OCI-LY3 (cell line): ENCODE measurements at regions not wholly inside any gene's neighbourhood (a gene's known extent, or its start where the extent isn't known, plus 50 kb on each side); places are given as distances from the start of the nearest gene placed in this dataset.

Experiments
- CTCF ChIP-seq: fragments of 200-600, 300-600 bp; sonication (generic); IDR thresholded peaks from 2 replicates; pipeline ENCODE4 v1.5.1; 2014; ENCODE audit warnings: antibody characterized with exemption, low read length, low read depth
- EZH2phosphoT487 ChIP-seq: fragments of 200-600 bp; shearing (Covaris generic); IDR thresholded peaks from 2 replicates; pipeline ENCODE4 v1.6.1; 2018; ENCODE audit warnings: antibody characterized with exemption, mixed run types, low read depth

- no peak for TF ChIP-seq CTCF
- TF ChIP-seq EZH2phosphoT487, result no peak
Observed at GRCh38 chr4:175440786-175441185, 371.3 kb downstream of the GPM6A start.
